ENCODE measurements at regions not wholly inside any gene's neighbourhood (a gene's known extent, or its start where the extent isn't known, plus 50 kb on each side); places are given as distances from the start of the nearest gene placed in this dataset.

DNA sequence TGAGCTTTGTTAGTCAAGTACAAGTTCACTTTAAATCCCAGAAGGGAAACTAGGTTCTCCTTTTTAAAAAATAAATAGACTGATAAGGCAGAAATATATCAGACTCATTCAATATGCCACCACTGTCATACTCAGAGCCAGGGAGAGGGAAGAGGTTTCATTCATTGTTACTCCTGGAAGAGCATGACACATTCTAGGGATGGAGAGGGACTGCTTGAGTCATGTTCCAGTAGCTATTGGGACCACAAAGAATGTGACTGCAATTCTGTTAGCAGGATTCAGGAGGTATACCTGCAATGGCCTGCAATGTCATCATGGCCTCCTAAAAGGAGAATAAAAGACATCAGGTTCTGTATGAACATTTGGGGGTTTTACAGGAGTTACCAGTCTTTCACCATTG lies 167.6 kb downstream of the TFAP2B start:
- DNase-seq (ENCODE audit: low spot score, unreplicated experiment): no peak
- peaks cover 3% of the 10 kb centered on the region for H3K9me3 Mint-ChIP-seq (ENCODE audit: low read depth)
- no peak overlapping the region for H3K27ac Mint-ChIP-seq
- H3K4me3 Mint-ChIP-seq (ENCODE audit: low read depth): no peak overlapping the region
- no peaks in the 10 kb centered on the region for H3K36me3 Mint-ChIP-seq (ENCODE audit: insufficient read depth)
- TF ChIP-seq, protein P1, sequence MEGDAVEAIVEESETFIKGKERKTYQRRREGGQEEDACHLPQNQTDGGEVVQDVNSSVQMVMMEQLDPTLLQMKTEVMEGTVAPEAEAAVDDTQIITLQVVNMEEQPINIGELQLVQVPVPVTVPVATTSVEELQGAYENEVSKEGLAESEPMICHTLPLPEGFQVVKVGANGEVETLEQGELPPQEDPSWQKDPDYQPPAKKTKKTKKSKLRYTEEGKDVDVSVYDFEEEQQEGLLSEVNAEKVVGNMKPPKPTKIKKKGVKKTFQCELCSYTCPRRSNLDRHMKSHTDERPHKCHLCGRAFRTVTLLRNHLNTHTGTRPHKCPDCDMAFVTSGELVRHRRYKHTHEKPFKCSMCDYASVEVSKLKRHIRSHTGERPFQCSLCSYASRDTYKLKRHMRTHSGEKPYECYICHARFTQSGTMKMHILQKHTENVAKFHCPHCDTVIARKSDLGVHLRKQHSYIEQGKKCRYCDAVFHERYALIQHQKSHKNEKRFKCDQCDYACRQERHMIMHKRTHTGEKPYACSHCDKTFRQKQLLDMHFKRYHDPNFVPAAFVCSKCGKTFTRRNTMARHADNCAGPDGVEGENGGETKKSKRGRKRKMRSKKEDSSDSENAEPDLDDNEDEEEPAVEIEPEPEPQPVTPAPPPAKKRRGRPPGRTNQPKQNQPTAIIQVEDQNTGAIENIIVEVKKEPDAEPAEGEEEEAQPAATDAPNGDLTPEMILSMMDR (IDR thresholded peaks at IDR 0.05; ENCODE audit: unreplicated experiment): no peak
- no peaks in the 10 kb centered on the region for H3K4me1 Mint-ChIP-seq (ENCODE audit: low read depth)
- no peaks in the 10 kb centered on the region for H3K27me3 Mint-ChIP-seq

GRCh38 chr6:50989123-50989522 lies 170.5 kb downstream of the TFAP2B start:
- TF ChIP-seq, protein P1 (IDR thresholded peaks at IDR 0.05; ENCODE audit: unreplicated experiment): no peak
- peaks cover 3% of the 10 kb centered on the region for H3K9me3 Mint-ChIP-seq (ENCODE audit: low read depth)
- DNase-seq (ENCODE audit: low spot score, unreplicated experiment): no peak
- no peaks in the 10 kb centered on the region for H3K36me3 Mint-ChIP-seq (ENCODE audit: insufficient read depth)
- H3K4me1 Mint-ChIP-seq (ENCODE audit: low read depth): no peaks in the 10 kb centered on the region
- no peak overlapping the region for H3K27ac Mint-ChIP-seq
- no peaks in the 10 kb centered on the region for H3K27me3 Mint-ChIP-seq
- H3K4me3 Mint-ChIP-seq (ENCODE audit: low read depth): no peak overlapping the region

DNA sequence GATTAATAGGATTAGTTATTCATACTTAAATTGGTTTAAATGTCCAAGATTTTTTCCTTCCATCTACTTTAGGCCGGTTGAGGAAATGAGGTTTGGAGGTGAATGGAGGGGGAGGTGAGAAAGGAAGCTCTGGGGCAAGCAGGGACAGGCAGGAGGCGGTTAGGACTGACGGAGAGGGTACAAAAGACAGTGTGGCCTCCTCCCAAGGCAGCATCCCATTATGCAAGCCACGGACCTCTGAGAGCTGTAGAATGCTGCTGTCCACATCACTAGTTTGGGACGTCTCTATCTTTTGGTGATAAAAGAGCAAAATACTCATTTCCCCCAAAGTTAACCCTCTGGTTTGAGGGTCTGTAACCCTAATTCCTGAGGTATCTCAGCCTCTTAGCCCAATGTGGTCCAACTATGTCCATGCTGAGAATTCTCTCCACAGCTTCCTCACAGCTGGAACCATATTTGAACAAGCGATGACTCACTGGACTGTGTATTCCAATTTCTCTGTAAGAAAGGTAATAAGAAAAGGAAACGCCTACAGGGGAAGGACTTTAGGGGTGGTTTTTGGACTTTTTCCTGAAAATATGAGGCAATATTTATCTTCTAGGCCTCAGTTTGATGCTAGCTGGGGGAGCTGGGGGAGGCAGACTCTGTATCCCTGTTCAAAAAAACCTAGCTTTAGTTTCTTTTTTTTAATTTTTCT lies 172.2 kb downstream of the TFAP2B start:
- Mint-ChIP-seq H3K27ac (no peak overlapping the region), H3K4me1 (ENCODE audit: low read depth) (no peaks in the 10 kb centered on the region), H3K4me3 (ENCODE audit: low read depth) (no peak overlapping the region), H3K36me3 (ENCODE audit: insufficient read depth) (no peaks in the 10 kb centered on the region), H3K27me3 (no peaks in the 10 kb centered on the region), H3K9me3 (ENCODE audit: low read depth) (peaks cover 3% of the 10 kb centered on the region)
- TF ChIP-seq, protein P1 (IDR thresholded peaks at IDR 0.05; ENCODE audit: unreplicated experiment): no peak
- no peak for DNase-seq (ENCODE audit: low spot score, unreplicated experiment)

DNA sequence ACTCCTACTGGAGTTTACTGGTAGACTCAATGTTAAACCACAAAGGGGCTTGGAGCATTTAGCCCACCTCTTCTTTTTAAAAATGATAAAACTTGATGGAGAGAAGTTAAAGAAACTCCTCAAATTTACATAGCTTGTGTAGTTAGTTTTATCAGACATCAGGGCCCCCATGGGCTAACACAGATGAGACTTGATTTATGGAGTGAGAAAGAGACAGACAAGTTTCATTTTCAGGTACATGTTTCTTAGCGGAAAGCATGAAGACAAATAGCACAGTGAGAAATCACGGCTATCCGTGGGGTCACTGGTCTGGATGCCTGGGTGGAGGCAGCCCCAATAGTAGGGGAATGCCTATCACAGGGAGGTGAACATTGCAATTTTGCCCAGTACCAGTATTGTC lies 173.6 kb downstream of the TFAP2B start:
- no peak for DNase-seq (ENCODE audit: low spot score, unreplicated experiment)
- Mint-ChIP-seq H3K9me3 (ENCODE audit: low read depth) (peaks cover 3% of the 10 kb centered on the region), H3K27ac (no peak overlapping the region), H3K27me3 (no peaks in the 10 kb centered on the region), H3K4me3 (ENCODE audit: low read depth) (no peak overlapping the region), H3K36me3 (ENCODE audit: insufficient read depth) (no peaks in the 10 kb centered on the region), H3K4me1 (ENCODE audit: low read depth) (no peaks in the 10 kb centered on the region)
- TF ChIP-seq, protein P1 (IDR thresholded peaks at IDR 0.05; ENCODE audit: unreplicated experiment): no peak

- no peak overlapping the region for H3K27ac Mint-ChIP-seq
- no peak for DNase-seq (ENCODE audit: low spot score, unreplicated experiment)
- H3K4me1 Mint-ChIP-seq (ENCODE audit: low read depth): no peaks in the 10 kb centered on the region
- no peak overlapping the region for H3K4me3 Mint-ChIP-seq (ENCODE audit: low read depth)
- peaks cover 5% of the 10 kb centered on the region for H3K27me3 Mint-ChIP-seq
- TF ChIP-seq, protein P1 (IDR thresholded peaks at IDR 0.05; ENCODE audit: unreplicated experiment): no peak
- H3K9me3 Mint-ChIP-seq (ENCODE audit: low read depth): peaks cover 3% of the 10 kb centered on the region
- no peaks in the 10 kb centered on the region for H3K36me3 Mint-ChIP-seq (ENCODE audit: insufficient read depth)
Observed at GRCh38 chr6:50992704-50993625, 174.3 kb downstream of the TFAP2B start.
